Inferior parietal cortex (tissue), 1 donor: ENCODE measurements at regions not wholly inside any gene's neighbourhood (a gene's known extent, or its start where the extent isn't known, plus 50 kb on each side); places are given as distances from the start of the nearest gene placed in this dataset.

Experiments
- DNase-seq: peaks from one replicate; pipeline ENCODE4 v3.0.0-alpha.2; 2016; ENCODE audit errors: extremely low spot score

DNA sequence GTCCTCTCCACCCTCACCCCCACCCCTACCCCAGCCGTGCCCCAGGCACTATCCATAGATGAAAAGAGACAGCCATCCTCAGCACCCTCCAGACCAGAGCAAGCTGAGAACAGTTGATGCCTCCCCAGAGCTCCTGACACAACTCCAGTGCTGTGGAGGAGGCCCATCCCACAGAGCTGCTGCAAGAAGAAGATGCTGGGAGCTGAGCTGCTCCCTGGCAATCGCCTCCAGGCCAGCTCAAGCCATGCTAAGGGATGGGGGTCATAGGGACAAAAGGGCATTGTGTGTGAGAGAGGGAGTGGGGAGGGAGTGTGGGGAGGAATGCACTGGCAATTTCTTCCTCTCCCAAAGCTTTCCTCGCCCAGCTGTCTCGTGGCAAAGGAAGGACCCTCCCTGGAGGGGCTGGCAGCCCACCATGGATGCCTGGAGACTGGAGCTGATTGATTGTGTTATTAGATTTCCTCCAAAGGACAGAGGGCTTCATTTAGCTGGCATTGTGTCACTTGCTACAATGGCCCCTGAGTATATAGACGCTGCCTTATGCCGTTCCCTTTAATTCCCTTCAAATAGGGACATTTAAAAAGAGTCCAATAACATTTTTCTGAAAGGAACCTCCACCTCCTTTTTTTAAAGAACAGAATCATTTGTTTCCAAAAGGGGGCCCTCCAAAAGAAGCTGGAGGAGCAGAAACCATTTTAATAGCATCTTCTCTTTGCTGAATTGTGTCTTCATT is 476.4 kb downstream of the FOXO1 start:
- peak; percentile 75 for DNase-seq

DNA sequence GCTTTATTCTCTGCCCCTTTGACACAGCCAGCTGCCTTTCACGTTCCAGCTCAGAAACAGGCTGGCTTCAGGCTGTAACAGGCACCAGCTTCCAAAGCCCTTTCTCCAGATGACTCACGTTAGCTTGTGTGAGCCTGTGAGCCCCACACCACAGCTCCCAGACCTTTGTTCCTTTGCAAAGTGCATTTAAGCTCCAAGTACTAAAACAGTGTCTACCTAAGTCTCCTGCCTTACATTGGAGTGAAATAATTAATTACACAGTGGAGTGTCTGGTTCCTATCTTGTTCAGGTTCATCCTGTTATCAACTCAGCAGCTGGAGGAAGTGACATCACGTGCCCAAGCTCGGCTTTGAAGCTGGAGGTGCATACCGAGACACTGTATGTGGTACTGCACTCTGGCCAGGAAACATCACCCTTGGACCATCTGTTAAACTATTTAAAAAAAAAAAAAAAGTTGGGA is 475.8 kb downstream of the FOXO1 start:
- DNase-seq = peak; percentile 74

GRCh38 chr13:40191186-40191980 is 475.1 kb downstream of the FOXO1 start:
- DNase-seq = peak; percentile 44

DNA sequence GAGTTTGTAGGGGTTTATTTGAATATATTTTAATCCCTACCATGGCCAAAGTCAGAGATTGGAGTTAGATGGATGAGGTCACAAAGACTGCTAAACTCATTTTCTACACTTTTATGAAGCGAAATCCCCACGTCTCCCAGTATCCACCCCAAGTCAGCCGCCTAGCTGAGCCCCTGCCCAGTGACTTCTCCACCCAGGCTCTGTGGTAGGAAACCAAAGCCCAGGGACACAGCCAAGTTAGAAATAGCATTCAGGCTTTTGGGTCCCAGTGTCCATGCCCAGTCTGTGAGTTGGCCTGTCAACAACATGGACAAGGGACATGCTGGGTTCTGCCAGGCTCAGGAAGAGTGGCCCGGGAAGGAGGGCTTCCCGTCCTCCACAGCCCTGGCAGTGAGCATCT is 474.0 kb downstream of the FOXO1 start:
- no peak for DNase-seq

DNA sequence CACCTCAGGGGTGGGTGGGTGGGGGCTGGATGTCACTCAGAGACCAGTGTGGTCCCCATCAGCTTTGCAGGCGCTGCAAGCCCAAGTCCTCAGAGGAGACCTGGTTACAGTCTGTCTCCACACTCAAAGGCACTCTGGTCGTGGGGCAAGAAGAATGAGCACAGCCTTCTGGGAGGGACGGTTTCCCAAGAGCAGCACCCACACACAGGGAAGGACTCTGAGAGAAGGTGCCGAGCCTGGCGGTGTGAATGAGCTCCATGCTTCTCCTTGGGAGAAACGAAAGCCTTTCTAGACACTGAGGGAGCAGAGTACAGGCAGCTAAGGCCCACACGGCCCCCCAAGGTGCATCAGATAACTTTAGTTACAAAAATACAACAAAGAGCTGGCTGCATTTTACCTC is 473.6 kb downstream of the FOXO1 start:
- peak; percentile 25 for DNase-seq

- DNase-seq = peak; percentile 66
These were observed 472.9 kb downstream of the FOXO1 start for GRCh38 chr13:40193286-40194223.

DNA sequence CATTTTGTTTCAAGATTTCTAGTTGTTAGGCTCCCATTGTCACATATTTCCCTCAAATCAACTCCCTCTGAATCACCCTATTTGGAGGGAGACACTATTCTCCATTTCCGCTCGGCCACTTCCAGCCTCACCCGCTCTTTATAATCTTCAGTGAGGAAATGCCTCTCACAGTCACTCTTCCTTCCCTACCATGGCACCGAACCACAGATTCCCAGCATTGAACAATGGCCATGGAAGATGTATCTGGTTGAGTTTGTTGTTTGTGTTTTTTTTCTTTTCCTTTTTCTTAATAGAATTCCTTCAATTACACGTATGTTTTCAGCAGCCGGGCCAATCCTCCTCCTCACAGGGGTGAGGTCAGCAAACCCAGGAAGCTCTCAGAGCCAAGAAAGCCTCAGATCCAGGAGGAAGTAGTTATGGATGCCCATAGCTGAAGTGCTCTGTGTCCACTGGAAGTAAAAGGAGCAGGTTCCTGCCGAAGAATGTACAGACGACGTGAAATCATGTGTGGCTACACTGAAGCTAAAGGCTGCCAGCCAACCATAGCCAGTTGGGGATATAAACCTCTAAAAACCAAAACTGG is 472.1 kb downstream of the FOXO1 start:
- DNase-seq = no peak

DNA sequence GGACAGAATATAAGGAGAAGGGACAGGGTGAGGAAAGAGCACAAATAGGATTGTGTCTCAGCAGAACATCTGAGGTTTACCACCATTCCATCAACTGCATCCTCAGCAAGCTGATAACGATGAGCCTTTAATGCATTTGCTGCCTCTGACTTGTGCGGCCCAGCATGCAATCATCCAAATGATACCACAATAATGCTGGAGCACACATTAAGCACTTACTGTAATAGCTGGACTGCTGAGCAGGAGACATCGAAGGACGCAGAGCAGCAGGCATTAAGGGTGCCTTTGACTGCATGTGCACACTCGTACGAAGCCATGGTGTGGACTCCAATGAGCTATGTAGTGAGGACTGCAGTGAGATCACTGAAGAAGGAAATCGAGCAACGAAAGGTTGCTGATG is 469.4 kb downstream of the FOXO1 start:
- no peak for DNase-seq

DNA sequence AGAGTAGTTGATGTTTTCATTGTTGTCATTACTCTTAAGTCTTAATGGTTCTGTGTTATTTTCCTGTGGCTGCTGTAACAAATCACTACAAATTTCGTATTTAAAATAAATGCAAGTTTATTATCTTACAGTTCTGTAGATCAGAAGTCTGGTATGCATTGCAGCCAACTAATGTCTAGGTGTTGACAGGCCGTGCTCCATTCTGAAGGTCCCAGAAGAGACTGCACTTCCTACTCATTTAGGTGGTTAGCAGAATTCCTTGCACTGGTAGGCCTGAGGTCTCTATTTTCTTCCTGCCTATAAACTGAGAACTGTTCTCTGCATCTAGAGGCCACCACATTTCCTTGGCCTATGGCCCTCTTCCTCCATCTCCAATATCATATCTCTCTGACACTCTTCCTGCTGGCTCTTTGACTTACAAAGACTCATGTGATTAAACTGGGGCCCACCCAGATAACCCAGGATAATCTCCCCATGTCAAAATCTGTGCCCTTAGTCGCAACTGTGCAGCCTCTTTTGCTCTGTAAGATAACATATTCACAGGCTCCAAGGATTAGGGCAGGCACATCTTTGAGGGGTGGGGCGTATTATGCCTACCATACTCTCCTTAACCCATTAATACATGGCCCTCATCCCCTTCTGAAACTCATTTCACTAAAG is 468.4 kb downstream of the FOXO1 start:
- no peak for DNase-seq

DNA sequence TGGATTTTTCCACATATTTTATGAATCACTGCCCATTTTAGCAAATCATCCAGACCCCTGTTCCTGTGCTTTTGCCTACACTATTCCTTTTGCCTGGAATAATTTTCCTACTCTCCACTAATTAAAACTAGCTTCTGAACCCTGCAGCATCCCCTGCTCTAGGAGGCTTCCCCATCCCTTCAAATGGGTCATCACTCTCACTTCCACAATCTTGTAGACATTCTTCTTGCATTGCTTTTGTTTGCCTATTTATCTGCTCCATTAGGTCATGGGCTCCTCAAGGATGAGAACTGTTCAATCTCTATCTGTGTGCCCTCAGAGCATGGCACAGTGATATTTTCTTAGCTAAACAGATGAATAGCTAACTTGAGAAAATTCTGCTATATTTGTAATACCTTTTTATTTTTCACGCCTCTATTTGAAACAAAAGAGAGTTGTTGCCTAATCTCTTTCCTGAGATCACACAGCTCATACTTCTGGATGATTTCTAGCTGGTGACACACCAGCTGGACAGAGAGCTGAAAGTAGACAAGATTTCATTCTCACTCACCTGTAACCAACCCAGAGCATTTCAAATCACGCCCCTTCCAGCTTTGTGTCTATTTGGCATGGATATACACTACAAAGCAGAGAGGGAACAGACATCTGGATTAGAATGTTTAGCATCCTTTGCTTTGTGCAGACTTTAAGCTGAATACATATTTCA is 466.0 kb downstream of the FOXO1 start:
- no peak for DNase-seq

GRCh38 chr13:40204246-40204645 is 462.2 kb downstream of the FOXO1 start:
- no peak for DNase-seq

GRCh38 chr13:40205771-40206240 is 460.6 kb downstream of the FOXO1 start:
- DNase-seq = no peak

DNA sequence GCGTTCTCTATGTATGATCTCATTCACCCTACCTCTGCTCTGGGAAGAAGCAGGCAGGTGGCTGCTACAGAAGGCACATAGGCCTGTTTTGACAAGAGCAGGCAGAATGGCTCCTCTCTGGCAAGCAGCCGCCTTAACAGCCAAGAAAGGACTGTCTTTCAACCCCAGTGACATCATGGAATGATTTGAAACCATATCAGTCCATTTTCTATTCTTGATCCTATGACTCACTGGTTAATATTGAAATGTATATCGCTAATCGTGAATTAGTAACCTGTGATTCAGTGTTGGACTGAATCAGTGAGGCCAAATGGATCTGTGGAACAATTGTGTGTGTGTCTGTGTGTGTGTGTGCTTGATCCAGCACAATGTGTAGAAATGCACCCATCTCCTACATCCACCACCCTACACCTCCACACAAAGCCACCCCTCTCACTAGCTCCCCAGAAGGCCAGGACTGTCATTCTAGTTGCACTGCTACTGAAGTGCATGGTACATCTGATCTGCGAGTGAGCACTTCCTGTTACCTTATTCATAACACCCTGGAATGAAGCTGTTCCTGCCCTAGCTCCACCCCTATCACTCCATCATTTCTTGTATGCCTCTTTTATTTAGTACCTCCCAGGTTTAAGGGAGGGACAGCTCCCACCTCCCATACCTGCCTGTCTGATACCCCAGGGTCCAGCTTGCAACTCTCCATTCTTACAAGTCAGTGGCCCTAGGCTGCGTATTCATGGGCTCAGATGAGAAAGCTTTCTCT is 460.0 kb downstream of the FOXO1 start:
- peak; percentile 5 for DNase-seq

DNA sequence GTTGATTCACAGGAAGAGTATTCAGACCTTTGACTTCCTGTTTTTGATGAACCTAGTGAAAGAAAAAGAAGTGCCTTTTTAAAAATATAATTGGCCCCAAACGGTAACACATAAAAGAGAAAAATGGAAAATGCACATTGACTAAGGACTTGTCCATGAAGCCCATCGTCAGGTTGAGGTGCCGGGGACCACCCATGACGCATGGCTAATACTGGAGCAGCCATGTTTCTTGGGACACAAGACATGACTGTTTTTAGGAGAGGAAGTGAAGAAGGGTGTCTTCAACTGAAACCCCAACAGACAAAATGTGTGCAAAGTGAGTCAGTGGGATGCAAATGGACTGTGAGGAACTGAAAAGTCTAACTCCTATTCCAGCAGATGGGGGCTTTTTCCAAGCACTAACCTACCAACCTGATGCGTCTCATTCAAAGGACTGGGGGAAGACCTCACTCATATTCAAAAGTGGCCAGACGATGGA is 459.4 kb downstream of the FOXO1 start:
- no peak for DNase-seq

- no peak for DNase-seq
These were observed 457.9 kb downstream of the FOXO1 start for GRCh38 chr13:40208517-40208916.

DNA sequence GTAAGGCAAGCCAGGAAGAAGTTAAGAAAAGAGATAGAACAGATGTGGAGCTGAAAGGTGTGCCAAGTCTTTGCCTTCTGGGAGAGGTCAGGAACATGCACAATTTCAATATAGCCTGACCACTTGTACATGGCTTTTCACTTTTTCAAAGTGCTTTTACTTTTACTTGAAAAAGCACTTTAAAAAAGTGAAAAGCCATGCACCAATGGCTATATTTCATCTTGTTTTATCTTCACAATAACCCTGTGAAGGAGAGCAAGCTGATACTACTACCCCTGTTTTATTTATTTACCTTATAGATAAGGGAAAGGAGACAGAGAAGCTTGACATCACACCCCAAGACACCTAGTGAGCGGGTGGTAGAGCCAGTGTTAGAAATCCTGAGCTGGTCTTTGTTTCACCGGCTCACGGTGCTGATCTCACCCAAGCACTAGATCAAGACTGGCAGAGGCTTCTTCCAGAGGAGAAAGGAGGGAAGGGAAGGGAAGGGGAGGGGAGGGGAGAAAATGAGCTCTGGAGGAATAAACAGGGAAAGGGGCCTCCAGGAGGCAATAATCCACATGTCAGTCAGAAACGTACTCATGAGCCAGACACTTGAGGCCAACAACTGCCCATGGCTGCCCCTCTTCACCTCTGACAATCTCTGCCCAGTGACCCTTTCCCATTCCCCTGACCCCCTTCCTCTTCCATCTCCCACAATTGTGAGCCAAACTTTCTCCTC is 455.4 kb downstream of the FOXO1 start:
- no peak for DNase-seq

DNA sequence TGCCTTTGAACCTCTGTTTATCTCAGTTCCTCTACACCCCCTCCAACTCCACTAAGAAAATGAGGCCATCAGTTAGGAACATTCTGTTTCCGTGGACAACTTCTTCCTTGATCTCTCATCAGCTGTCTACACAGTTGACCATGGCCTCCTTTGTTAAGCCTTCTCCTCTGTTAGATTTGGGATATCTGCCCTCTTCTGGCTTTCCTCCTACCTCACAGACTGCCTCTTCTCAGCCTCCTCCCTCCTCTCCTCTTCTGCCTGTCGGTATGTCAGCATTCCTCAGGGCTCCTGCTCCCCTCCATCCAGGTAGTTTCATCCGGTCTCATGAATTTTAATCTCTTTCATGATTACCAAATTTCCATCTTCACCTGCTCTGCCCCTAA is 454.9 kb downstream of the FOXO1 start:
- no peak for DNase-seq

DNA sequence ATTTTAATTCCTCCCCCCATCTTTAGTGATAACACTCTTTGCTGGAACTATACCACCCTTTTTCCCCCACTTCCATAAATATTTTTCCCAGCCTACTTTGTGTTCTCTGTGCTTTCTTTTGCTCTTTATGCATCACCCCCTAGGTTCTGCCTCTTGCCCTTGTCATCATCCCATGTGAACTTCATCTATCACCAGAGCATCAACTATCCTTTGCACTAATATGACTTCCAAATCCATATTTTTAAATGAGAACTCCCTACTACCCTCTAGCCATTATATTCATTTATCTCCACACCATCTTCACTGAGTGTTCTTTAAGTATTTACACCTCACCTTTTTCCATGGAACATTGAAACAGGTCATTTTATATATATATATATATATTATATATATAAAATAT is 452.7 kb downstream of the FOXO1 start:
- DNase-seq = no peak

GRCh38 chr13:40215311-40215710 is 451.1 kb downstream of the FOXO1 start:
- DNase-seq = no peak
